Activated CD8-positive, alpha-beta memory T cell treated with anti-CD3 and anti-CD28 coated beads, Interleukin-2, amount 50 U/mL, for 48 hours (primary cell): ENCODE measurements at regions not wholly inside any gene's neighbourhood (a gene's known extent, or its start where the extent isn't known, plus 50 kb on each side); places are given as distances from the start of the nearest gene placed in this dataset.

ENCODE experiments used
- DNase-seq: peaks from one replicate; pipeline ENCODE4 v3.0.0-alpha.2; 2020

GRCh38 chr10:10644676-10645385, 372.8 kb upstream of the CELF2 start:
- no peak for DNase-seq

DNA sequence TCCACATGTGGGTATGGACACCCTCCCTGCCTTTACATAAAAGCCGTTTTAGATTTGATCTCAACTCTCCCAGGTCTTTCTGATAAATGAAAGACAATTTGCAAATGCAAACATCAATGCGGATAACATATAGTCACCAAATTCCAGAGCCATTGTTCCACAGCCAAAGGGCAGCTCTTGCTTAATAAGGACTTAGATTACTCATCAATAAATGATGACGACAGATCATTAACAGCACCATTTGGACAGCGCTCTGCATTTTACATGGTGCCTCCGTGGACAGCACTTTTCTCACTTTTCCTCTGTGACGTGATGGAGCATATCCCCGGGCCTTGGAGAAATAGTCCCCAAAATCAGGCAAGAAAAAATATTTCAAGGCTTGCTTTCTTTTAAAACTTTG, 370.3 kb upstream of the CELF2 start:
- no peak for DNase-seq

- DNase-seq: no peak
Observed at GRCh38 chr10:10657139-10657760, 360.4 kb upstream of the CELF2 start.

DNA sequence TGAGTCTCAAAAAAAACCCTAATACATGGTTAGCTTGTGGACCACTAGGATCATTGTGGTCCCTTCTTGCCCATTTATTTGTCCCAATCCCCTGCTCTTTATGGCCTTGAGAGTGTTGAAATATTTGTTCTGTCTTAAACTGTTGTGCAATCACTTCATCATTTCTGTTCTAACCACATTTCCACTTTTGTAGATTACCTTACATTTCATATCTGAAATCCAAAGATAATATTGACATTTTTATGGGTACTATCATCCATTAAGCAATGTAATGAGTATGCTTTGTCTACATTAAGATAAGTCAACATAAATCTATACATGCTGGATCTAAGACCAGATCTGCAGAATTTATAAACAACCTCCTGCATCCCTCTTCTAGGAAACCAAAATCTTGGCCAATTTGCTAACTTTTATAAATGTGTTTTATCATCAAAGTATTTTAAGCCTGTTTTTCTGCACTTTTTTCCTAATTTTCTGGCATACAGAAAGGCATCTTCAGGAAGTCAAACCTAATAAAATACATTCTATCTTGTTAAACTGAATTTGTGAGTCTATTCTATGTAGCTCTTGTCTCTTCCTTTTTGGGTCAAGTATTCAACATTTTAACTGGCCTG, 359.4 kb upstream of the CELF2 start:
- DNase-seq: no peak

DNA sequence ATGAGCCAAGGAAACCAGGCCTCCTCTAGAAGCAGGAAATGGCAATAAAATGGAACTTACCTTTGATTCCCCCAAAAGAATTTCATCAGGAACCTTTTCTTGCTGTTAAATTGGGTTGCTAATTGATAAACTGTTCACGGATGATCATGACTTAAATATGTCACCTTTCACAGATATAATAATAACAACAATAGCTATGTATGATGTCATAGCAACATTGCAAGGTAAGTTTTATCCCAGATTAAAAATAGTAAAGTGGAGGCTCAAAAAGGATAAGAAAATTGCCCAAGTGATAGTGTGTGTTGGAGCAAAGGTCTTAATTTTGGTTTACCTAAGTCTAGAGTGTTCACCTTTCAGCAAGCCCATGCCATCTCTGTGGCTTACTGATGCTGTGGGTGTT, 357.6 kb upstream of the CELF2 start:
- no peak for DNase-seq

DNA sequence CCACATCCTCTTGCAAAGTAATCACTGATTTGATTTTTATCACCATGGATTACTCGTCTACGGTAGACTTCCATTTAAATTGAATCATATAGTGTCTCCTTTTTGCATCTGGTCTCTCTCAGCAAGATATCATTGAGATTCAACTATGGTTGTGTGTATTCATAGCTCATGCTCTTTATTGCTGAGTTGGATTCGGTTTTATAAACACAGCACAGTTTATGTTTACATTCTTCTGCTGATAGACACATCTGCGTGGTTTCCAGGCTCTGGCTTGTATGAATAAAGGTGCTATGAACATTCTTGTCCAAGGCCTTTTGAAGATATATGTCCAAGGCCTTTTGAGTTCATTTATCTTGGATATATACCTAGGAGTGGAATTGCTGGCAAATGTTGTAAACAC, 356.5 kb upstream of the CELF2 start:
- DNase-seq: no peak

DNA sequence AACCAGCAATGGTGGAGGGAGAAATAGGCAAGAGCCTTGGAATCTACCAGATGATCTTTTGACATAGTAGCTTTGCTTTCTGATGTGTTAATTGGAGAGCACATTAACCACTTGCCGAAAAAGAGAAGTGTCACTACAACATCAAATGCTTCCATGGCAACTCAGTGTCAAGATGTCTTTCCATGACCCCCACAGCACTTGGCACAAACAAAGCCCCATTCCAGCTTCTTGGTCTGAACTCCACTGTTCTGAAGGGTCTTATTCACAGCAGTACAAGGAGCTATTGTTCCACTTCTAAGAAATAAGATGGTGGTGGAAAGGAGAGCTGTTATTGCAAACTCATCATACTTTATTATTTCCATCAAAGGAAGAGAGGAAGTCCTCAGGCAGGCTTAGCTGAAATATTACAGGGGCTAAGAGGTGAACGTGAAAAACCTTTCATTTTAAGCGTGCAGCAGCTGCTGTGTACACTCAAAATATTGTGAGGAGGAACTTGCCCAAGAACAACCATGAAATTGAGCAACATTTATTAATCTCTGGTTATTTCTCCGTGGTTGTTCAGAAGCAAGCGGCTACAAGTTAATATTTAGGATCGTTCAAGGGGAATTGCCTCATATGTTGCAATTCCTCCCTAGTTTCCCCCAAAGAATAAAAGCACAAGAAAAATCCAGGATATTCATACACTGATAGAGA, 354.8 kb upstream of the CELF2 start:
- no peak for DNase-seq

GRCh38 chr10:10663622-10664021, 354.1 kb upstream of the CELF2 start:
- DNase-seq: no peak

- no peak for DNase-seq
Observed at GRCh38 chr10:10665750-10666149, 351.9 kb upstream of the CELF2 start.

- DNase-seq: no peak
Observed at GRCh38 chr10:10667466-10667865, 350.2 kb upstream of the CELF2 start.

GRCh38 chr10:10676972-10677371, 340.7 kb upstream of the CELF2 start:
- DNase-seq: no peak

GRCh38 chr10:10677479-10677878, 340.2 kb upstream of the CELF2 start:
- DNase-seq: peak; percentile 52

DNA sequence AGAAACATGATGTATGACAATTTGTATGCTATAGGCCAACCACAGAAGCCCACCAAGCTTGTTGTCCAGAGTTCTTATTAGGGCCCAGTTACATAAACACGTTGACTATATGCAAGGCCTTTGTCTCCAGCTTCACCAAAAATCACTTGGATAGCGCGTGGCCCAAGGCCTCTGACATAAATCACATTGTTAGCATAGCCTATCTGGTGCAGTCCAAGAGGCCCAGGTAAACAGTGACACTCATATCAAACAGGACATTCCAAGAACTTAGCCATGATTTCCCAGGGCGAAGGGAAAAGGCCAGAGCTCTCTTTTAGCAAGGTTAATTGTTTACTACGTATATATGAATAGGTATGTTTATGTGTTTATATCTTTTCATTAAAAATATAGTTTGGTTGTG, 337.2 kb upstream of the CELF2 start:
- DNase-seq: no peak

GRCh38 chr10:10684972-10685371, 332.7 kb upstream of the CELF2 start:
- no peak for DNase-seq

DNA sequence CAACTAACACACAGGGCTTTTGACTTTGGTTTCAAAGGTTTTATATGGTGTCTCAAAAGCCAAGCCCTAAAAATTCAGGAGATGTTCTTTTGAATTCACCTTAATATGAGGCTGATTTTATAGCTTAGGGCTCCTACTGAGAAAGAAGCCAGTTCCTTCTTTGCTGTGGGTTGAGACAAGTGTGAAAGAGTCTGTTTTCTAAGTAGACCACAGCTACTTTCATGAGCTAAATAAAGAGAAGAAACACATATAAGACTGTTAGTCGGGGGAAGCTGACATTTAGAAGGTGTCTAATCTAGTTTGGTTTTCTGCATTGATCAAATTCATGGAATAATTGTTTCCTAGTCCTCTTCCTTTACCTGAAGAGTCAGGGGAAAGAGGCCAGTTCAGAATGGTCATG, 332.1 kb upstream of the CELF2 start:
- DNase-seq: no peak

DNA sequence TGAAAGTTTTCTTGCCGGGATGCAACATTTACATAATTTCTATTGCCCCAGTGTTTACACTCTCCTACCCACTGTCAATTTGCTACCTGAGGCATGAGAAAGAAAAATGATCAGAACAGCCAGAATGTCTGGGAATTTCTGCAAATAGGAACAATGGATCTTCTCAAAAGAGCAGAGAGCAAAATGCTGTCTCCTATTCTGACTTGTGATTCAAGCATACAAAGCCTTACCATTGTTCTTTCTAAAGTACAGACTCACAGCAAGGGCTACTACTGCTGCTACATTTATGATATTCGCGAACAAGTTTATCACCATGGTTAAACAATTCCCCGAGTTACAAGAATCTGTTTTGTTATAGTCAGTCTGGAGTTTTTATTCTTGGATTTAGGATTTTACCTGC, 329.9 kb upstream of the CELF2 start:
- DNase-seq: no peak

DNA sequence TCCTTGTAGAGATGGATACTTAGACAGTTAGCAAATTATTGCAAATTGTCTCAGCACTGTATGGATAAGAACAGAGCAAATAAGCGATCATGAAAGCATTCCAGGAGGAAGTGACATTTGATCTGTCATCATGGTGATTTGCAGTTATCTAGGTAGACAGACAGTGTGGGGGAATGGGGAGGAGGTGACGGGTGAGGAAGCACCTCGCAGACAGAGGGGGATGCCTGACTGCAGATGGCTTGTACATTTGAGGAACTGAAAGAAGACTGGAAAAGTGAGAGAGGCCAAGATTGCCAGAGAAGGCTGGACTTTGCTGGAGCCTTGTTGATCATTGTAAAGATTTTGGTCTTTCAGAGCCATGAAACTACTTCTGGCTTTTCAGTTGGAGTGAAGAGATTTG, 318.2 kb upstream of the CELF2 start:
- DNase-seq: no peak

DNA sequence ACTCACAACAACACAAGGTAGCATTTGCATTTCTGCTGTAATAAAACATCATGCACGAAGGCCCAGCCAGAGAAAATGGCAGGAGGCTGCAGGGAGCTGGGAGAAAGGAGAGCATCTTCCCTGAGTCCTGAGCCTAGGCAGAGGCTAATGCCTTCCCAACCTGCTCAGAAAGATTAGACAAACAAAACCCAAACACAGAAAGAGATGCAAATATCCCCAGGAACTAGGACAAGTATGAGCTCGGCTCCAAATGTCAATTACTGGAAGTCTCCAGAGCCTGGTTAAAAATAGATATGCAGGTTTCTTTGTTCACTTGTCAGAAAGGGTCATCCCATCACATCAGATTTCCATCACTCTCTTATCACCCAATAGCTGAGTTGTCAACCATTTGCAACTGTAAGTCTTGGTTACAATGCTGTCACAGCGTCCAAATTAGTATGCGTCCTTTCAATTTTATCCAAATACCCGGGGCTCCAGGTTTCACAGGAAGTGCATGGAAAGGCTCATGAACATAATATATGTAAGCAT, 316.5 kb upstream of the CELF2 start:
- no peak for DNase-seq

DNA sequence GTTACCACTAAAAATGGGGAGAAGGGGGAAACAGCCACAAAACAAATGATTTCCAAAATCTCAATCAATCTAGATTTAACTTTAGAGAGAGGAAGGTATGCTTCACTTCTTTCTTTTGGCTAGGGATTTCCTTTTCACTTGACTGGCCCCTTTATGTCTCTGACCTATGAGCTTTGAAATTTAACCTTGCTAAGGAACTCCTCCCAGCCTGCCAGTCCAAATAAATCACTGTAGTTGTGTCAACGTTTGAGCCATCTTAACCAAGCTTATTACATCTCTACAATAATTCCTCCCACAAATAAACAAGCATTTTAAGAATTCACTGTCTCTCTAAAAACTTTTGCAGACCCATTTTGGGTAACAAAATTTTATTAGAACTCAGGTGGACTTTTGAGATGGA, 315.5 kb upstream of the CELF2 start:
- DNase-seq: no peak

DNA sequence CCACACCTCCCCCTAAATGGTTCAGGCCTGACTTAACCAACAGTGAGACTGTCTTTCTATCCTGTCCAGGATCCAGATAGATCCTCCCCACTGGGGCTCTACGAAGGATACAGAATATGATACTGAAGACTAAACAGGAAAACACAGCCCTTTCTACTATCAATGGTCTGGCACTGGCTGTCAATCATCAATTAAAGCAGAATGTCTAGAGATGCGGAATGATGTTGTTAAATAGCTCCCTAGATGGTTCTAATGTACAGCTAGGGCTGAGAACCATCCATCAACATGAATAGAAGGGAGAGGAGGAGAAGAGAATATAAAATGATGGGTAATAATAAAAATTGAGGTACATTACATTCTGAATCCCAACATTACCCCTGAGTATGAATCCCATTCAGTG, 314.3 kb upstream of the CELF2 start:
- DNase-seq: no peak

- DNase-seq: no peak
Observed at GRCh38 chr10:10712155-10712704, 305.4 kb upstream of the CELF2 start.

DNA sequence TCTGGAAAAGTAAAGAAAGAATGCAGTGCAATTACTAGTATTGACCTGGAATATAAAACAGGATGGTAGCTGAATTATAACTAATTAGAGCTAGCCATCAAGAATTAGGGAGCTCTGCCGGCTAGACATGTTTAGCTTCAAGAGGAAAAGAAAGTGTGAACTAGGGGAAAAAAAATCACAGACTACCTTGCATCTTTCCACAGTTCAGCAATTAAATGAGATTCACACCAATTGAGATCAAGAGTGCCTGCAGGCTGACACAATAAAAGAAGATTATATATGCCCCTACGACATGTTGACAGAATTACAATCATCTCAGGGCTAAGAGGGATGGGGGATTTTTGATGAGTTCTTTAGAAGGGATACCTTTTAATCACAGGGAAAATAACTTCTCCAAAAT, 303.3 kb upstream of the CELF2 start:
- DNase-seq: no peak

DNA sequence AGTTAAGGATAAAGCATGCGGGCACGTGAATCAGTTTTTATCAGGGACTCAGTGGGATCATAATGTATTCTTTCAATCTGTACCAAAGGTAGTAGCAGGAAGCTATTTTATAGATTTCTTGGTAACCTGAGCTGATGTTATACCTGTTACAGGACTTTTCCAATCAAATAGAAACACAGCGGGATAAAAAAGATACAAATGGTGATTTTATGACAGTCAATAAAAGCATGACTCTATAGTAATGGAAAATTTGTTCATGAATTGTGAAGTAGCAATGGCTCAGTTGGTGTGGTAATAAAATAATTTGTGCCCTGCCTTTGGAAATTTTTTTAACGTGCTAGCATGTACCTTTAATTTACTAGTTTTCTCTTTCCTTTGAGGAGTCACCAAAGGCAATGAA, 300.7 kb upstream of the CELF2 start:
- DNase-seq: no peak
